Vagina (tissue), 2 donors: ENCODE measurements at regions not wholly inside any gene's neighbourhood (a gene's known extent, or its start where the extent isn't known, plus 50 kb on each side); places are given as distances from the start of the nearest gene placed in this dataset.
A peak's percentile ranks its signal among the peaks of the same experiment; 100 is the strongest.

ENCODE experiments used
- DNase-seq, 2 donors: peaks; one replicate each; pipeline ENCODE4 v3.0.0-alpha.2; 2017; ENCODE audit errors: extremely low spot score in 2 of 2
- H3K27ac ChIP-seq: fragments of 200-600 bp; sonication (generic); one replicate; pipeline ENCODE4 v1.5.1; 2019
- H3K27me3 ChIP-seq: fragments of 200-600 bp; sonication (generic); one replicate; pipeline ENCODE4 v1.5.1; 2019
- H3K36me3 ChIP-seq, 2 donors: fragments of 200-600 bp; sonication (generic); one replicate each; pipeline ENCODE4 v1.5.1; 2017 to 2019
- H3K4me1 ChIP-seq: fragments of 200-600 bp; sonication (generic); one replicate; pipeline ENCODE4 v1.5.1; 2019
- H3K4me3 ChIP-seq, 2 donors: fragments of 200-600 bp; sonication (generic); 1 replicate in 1 of 2; 2 replicates in 1 of 2; pipeline ENCODE4 v1.5.1; 2016 to 2019
- H3K9me3 ChIP-seq: fragments of 200-600 bp; sonication (generic); one replicate; pipeline ENCODE4 v1.5.1; 2019
- POLR2A ChIP-seq, 2 donors: fragments of 450-650 bp; IDR thresholded peaks; one replicate each; pipeline ENCODE4 v1.6.1; 2017; ENCODE audit warnings: antibody characterized with exemption in 2 of 2, mild to moderate bottlenecking in 2 of 2, moderate library complexity in 2 of 2
- POLR2AphosphoS5 ChIP-seq, 2 donors: sonication (generic); formaldehyde crosslinking; IDR thresholded peaks; one replicate each; pipeline ENCODE4 v1.9.0; 2017; ENCODE audit warnings: antibody characterized with exemption in 2 of 2, mild to moderate bottlenecking in 2 of 2, low read depth in 1 of 2; ENCODE audit not compliant: insufficient read depth in 1 of 2
- intact Hi-C: fragments of 100-400 bp; cut with DNase I; formaldehyde crosslinking; loops from one replicate; pipeline ENCODE4 v1.15.1; 2023
- TF ChIP-seq, protein P1 (sequence below), 3 experiments: fragments of 450-650 bp in 2 of 3; fragments of 200-600 bp in 1 of 3; sonication (generic) in 1 of 3; IDR thresholded peaks; one replicate each; pipeline ENCODE4 v1.5.1; 2017 to 2019; ENCODE audit warnings: antibody characterized with exemption in 3 of 3, mild to moderate bottlenecking in 2 of 3, moderate library complexity in 2 of 3

DNA sequence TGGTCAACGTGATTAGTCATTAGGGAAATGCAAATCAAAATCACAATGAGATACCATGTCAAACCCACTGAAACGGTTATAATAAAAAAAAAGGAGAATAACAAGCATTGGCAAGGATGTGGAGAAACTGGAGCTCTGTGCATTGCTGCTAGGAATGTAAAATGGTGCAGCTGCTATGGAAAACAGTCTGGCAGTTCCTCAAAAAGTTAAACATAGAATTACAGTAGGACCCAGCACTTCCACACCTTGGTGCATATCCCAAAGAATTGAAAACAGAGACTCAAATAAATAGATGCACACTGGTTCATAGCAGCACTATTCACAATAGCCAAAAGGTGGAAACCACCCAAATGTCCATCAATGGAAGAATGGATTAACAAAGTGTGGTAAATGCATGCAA lies 201.5 kb upstream of the TUT7 start:
- Histone ChIP-seq H3K27ac (no peak overlapping the region), H3K4me3 (no peak overlapping the region), H3K9me3 (no peaks in the 10 kb centered on the region), H3K4me1 (no peaks in the 10 kb centered on the region), H3K36me3 (no peaks in the 10 kb centered on the region), H3K27me3 (no peaks in the 10 kb centered on the region)
- TF ChIP-seq POLR2A (IDR thresholded peaks at IDR 0.05) (no peak), POLR2AphosphoS5 (IDR thresholded peaks at IDR 0.05; ENCODE audit: insufficient read depth in 1 of 2, low read depth in 1 of 2) (no peak)
- TF ChIP-seq, protein P1, sequence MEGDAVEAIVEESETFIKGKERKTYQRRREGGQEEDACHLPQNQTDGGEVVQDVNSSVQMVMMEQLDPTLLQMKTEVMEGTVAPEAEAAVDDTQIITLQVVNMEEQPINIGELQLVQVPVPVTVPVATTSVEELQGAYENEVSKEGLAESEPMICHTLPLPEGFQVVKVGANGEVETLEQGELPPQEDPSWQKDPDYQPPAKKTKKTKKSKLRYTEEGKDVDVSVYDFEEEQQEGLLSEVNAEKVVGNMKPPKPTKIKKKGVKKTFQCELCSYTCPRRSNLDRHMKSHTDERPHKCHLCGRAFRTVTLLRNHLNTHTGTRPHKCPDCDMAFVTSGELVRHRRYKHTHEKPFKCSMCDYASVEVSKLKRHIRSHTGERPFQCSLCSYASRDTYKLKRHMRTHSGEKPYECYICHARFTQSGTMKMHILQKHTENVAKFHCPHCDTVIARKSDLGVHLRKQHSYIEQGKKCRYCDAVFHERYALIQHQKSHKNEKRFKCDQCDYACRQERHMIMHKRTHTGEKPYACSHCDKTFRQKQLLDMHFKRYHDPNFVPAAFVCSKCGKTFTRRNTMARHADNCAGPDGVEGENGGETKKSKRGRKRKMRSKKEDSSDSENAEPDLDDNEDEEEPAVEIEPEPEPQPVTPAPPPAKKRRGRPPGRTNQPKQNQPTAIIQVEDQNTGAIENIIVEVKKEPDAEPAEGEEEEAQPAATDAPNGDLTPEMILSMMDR (IDR thresholded peaks at IDR 0.05), result no peak
- DNase-seq, result no peak
- intact Hi-C loops, result no loop called here

DNA sequence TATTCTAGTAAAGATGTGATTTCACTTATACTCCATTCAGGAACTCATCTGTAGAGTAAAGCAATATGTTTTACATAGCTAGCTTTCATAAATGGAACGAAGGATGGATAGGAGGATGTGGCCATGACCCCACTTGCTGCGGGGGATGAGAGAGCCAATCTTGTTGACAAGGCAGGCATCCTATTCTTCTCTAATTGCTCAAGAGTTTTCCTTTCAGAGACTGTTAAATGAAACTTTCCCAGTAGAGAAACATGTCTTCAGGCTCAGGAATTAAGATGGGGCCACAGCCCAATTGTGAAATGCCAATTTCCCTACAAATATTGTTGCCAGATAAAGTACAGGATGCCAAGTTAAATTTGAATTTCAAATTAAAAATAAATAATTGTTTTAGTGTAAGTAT lies 196.2 kb upstream of the TUT7 start:
- H3K36me3 ChIP-seq, result no peaks in the 10 kb centered on the region
- H3K9me3 ChIP-seq, result no peaks in the 10 kb centered on the region
- H3K27me3 ChIP-seq, result no peaks in the 10 kb centered on the region
- TF ChIP-seq, protein P1 (IDR thresholded peaks at IDR 0.05), result no peak
- TF ChIP-seq POLR2A (IDR thresholded peaks at IDR 0.05), result no peak
- TF ChIP-seq POLR2AphosphoS5 (IDR thresholded peaks at IDR 0.05; ENCODE audit: insufficient read depth in 1 of 2, low read depth in 1 of 2), result no peak
- DNase-seq, result no peak
- no peak overlapping the region for H3K4me3 ChIP-seq
- no peak overlapping the region for H3K27ac ChIP-seq
- no peaks in the 10 kb centered on the region for H3K4me1 ChIP-seq
- intact Hi-C loops, result no loop called here

DNA sequence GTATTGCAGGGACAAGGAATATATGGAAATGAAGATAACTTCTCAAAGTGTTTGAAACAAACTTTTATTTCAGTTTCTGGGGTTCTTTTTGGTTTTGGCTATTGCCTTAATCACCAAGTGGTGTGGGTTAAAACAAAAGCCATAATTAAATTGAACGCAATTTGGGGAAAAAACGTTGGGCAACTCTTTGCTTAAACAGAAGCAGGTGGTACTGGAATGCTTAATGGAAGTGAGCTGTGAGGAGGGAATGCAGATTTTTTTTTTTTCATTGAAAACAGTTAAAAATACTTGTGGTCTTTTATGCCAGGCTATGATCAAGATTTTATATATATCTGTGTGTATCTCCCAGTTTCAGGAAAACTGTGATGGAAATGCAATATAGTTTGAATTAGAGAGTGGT lies 195.7 kb upstream of the TUT7 start:
- intact Hi-C loops, result no loop called here
- Histone ChIP-seq H3K4me1 (no peaks in the 10 kb centered on the region), H3K9me3 (no peaks in the 10 kb centered on the region), H3K27ac (no peak overlapping the region), H3K4me3 (no peak overlapping the region), H3K36me3 (no peaks in the 10 kb centered on the region), H3K27me3 (no peaks in the 10 kb centered on the region)
- TF ChIP-seq POLR2A (IDR thresholded peaks at IDR 0.05) (no peak), POLR2AphosphoS5 (IDR thresholded peaks at IDR 0.05; ENCODE audit: insufficient read depth in 1 of 2, low read depth in 1 of 2) (no peak)
- TF ChIP-seq, protein P1 (IDR thresholded peaks at IDR 0.05), result no peak
- no peak for DNase-seq

DNA sequence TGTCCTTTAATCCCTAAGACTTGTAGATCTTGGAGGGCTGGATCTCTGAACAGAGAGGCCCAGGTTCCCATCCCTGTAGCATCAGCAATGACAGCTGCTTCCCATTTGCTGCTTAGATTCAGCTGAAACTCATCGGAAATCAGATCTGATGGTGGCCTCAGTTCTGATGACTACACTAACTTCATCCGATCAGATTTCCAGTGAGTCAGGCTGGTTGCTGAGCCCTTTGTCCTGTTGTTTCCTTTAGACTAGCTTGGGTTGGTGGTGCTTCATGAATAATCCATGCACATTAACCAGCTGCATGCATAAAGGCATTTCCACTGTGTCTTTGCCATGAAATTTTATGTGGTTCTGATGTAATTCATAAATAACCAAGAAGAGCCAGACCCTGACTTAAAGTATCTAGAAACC lies 195.2 kb upstream of the TUT7 start:
- no peak overlapping the region for H3K4me3 ChIP-seq
- peak overlapping the region; percentile 15 for H3K27ac ChIP-seq
- H3K9me3 ChIP-seq, result no peaks in the 10 kb centered on the region
- intact Hi-C loops, result no loop called here
- DNase-seq, result no peak
- no peaks in the 10 kb centered on the region for H3K36me3 ChIP-seq
- no peaks in the 10 kb centered on the region for H3K27me3 ChIP-seq
- H3K4me1 ChIP-seq, result no peaks in the 10 kb centered on the region
- TF ChIP-seq POLR2AphosphoS5 (IDR thresholded peaks at IDR 0.05; ENCODE audit: insufficient read depth in 1 of 2, low read depth in 1 of 2) (no peak), POLR2A (IDR thresholded peaks at IDR 0.05) (no peak)
- TF ChIP-seq, protein P1 (IDR thresholded peaks at IDR 0.05), result no peak

DNA sequence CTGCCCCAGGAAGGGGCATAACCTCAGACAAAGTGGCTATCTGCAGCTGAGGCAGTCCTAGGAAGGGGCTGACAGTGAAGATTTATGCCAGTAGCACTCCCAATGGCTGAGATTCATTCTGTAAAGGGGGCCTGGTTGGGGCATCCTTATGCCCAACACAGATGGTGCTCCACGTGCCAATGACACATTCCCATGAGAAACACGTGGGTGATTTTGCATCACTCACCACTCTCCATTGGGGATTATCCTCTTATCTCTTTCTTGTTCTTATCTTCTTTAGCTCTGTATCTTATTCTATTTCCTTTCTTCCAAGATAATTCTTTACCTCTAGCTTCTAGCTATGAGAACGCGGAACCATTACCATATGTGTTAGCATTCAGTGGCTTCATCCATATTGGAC lies 194.0 kb upstream of the TUT7 start:
- no peaks in the 10 kb centered on the region for H3K27me3 ChIP-seq
- no peaks in the 10 kb centered on the region for H3K36me3 ChIP-seq
- no peaks in the 10 kb centered on the region for H3K4me1 ChIP-seq
- TF ChIP-seq POLR2AphosphoS5 (IDR thresholded peaks at IDR 0.05; ENCODE audit: insufficient read depth in 1 of 2, low read depth in 1 of 2), result no peak
- H3K9me3 ChIP-seq, result no peaks in the 10 kb centered on the region
- no peak overlapping the region for H3K4me3 ChIP-seq
- no peak for DNase-seq
- no peak overlapping the region for H3K27ac ChIP-seq
- intact Hi-C loops, result no loop called here

DNA sequence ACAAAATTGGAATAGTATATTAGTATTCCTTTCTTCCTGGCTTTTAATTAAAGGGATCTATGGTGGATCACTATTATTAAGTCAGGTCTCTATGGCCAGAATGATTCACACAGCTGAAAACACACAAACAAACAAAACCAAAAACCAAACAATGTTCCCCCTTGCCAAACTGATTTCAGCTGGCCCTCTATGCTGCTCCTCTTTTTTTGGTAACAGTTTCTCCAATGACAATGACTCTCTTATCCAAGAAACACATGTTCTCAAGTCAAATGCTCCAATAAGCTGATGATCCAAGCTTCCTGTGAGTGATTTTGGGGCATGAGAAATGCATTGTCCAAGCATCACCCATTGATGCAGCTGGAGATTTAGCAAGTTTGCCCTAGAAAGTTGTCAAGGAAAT lies 193.4 kb upstream of the TUT7 start:
- TF ChIP-seq POLR2AphosphoS5 (IDR thresholded peaks at IDR 0.05; ENCODE audit: insufficient read depth in 1 of 2, low read depth in 1 of 2) (no peak), POLR2A (IDR thresholded peaks at IDR 0.05) (no peak)
- TF ChIP-seq, protein P1 (IDR thresholded peaks at IDR 0.05), result no peak
- DNase-seq, result no peak
- no peaks in the 10 kb centered on the region for H3K36me3 ChIP-seq
- H3K4me1 ChIP-seq, result no peaks in the 10 kb centered on the region
- H3K27me3 ChIP-seq, result no peaks in the 10 kb centered on the region
- intact Hi-C loops, result no loop called here
- no peak overlapping the region for H3K4me3 ChIP-seq
- H3K9me3 ChIP-seq, result no peaks in the 10 kb centered on the region
- no peak overlapping the region for H3K27ac ChIP-seq
